GM12878 (cell line): ENCODE measurements at regions not wholly inside any gene's neighbourhood (a gene's known extent, or its start where the extent isn't known, plus 50 kb on each side); places are given as distances from the start of the nearest gene placed in this dataset.

Source experiments
- ATAC-seq: fragments of 200-7000 bp; cut with Tn5 transposase; 3 replicates; pipeline ENCODE4 v1.9.1; 2020; ENCODE audit warnings: mild to moderate bottlenecking, moderate library complexity
- BruUV-seq: library from RNA; stranded (reverse); fragments of 400-500 nt; replicated peaks from 2 replicates; lab custom pipeline; 2021; lab: Mats Ljungman, UMichigan
- CTCF ChIA-PET: fragments of 300-600 bp; sonication (Branson Sonifier 250); formaldehyde crosslinking; extraction: SDS; loops from one replicate; lab custom pipeline; 2021; ENCODE audit warnings: inconsistent platforms; lab: Yijun Ruan, JAX
- POLR2A ChIA-PET: fragments of 350-600 bp; formaldehyde crosslinking; extraction: SDS; loops from one replicate; lab custom pipeline; 2021; ENCODE audit warnings: inconsistent platforms; lab: Charles Lee
- RAD21 ChIA-PET: fragments of 300-600 bp; sonication (Branson Sonifier 250); formaldehyde crosslinking; loops from one replicate; lab custom pipeline; 2023; ENCODE audit warnings: antibody characterized with exemption; ENCODE audit not compliant: unreplicated experiment; lab: Charles Lee
- SMC1A ChIA-PET: fragments of 300-600 bp; sonication (Branson Sonifier 250); formaldehyde crosslinking; loops from one replicate; lab custom pipeline; 2023; ENCODE audit not compliant: unreplicated experiment, uncharacterized antibody; lab: Charles Lee
- DNase-seq: peaks from one replicate; pipeline ENCODE4 v3.0.0-alpha.2; 2011; ENCODE audit warnings: low read depth, low spot score
- FAIRE-seq: peaks from 3 replicates; lab custom pipeline; 2011; peaks lifted over from hg19 to GRCh38; lab: Jason Lieb, UNC
- H2AFZ ChIP-seq: 2 replicates; pipeline ENCODE4 v1.6.0; 2011; ENCODE audit warnings: low read depth, low read length, control low read depth; ENCODE audit not compliant: control insufficient read depth
- H3K27ac ChIP-seq: 2 replicates; pipeline ENCODE4 v1.5.1; 2011; ENCODE audit warnings: control low read depth; ENCODE audit not compliant: control insufficient read depth, insufficient read depth
- H3K27me3 ChIP-seq, 2 experiments: replicated peaks in 1 of 2; 2 replicates each; pipeline versions ENCODE4 v1.6.0 to v1.6.1; 2011; ENCODE audit warnings: low read length in 1 of 2; ENCODE audit not compliant: control insufficient read depth in 2 of 2, insufficient read depth in 2 of 2
- H3K36me3 ChIP-seq, 2 experiments: 2 replicates each; pipeline ENCODE4 v1.5.1; 2011; ENCODE audit warnings: low read length in 1 of 2; ENCODE audit not compliant: control insufficient read depth in 2 of 2, insufficient read depth in 2 of 2
- H3K4me1 ChIP-seq: 2 replicates; pipeline ENCODE4 v1.6.1; 2011; ENCODE audit warnings: mild to moderate bottlenecking, low read length, moderate library complexity, mixed read lengths; ENCODE audit not compliant: control insufficient read depth, insufficient read depth
- H3K4me2 ChIP-seq: 2 replicates; pipeline ENCODE4 v1.6.0; 2011; ENCODE audit warnings: control low read depth; ENCODE audit not compliant: control insufficient read depth, insufficient read depth
- H3K4me3 ChIP-seq: fragments of 200-600 bp; sonication (generic); 2 replicates; pipeline ENCODE4 v1.5.1; 2016
- H3K79me2 ChIP-seq: 2 replicates; pipeline ENCODE4 v1.6.0; 2011; ENCODE audit warnings: low read length; ENCODE audit not compliant: control insufficient read depth, insufficient read depth
- H3K9ac ChIP-seq: 2 replicates; pipeline ENCODE4 v1.8.0; 2011; ENCODE audit warnings: low read length, control low read depth, mixed read lengths; ENCODE audit not compliant: control insufficient read depth, insufficient read depth
- H3K9me3 ChIP-seq: replicated peaks from 3 replicates; pipeline ENCODE4 v1.5.1; 2011; ENCODE audit warnings: mild to moderate bottlenecking, low read length; ENCODE audit not compliant: control insufficient read depth, insufficient read depth
- H4K20me1 ChIP-seq: 2 replicates; pipeline ENCODE4 v1.6.0; 2011; ENCODE audit not compliant: control insufficient read depth, insufficient read depth
- BCLAF1 ChIP-seq: fragments of 450-650 bp; IDR thresholded peaks from 2 replicates; pipeline ENCODE4 v1.6.1; 2017; ENCODE audit warnings: antibody characterized with exemption, mild to moderate bottlenecking, moderate library complexity
- CREB1 ChIP-seq: IDR thresholded peaks from 2 replicates; pipeline ENCODE4 v1.6.1; 2012; ENCODE audit warnings: low read depth, mild to moderate bottlenecking, inconsistent platforms
- GATAD2B ChIP-seq: fragments of 450-650 bp; conservative IDR thresholded peaks from 2 replicates; pipeline ENCODE4 v1.6.1; 2017; ENCODE audit warnings: low read depth, mild to moderate bottlenecking, moderate library complexity
- MLLT1 ChIP-seq: fragments of 450-650 bp; IDR thresholded peaks from 2 replicates; pipeline ENCODE4 v1.6.1; 2016; ENCODE audit warnings: mild to moderate bottlenecking
- MXI1 ChIP-seq: fragments of 150-350 bp; IDR thresholded peaks from 2 replicates; pipeline ENCODE4 v1.6.1; 2011; ENCODE audit warnings: low read depth, mild to moderate bottlenecking, inconsistent platforms, low read length, improper control_type of control experiment
- NKRF ChIP-seq: fragments of 450-650 bp; conservative IDR thresholded peaks from 2 replicates; pipeline ENCODE4 v1.6.1; 2017; ENCODE audit warnings: mild to moderate bottlenecking, moderate library complexity
- NR2C2 ChIP-seq: IDR thresholded peaks from 2 replicates; pipeline ENCODE4 v1.6.1; 2011; ENCODE audit warnings: borderline replicate concordance, low read depth; ENCODE audit not compliant: control insufficient read depth, insufficient read length
- USF2 ChIP-seq: IDR thresholded peaks from 2 replicates; pipeline ENCODE4 v1.6.1; 2011; ENCODE audit warnings: low read depth, low read length, improper control_type of control experiment, borderline replicate concordance
- ZBTB4 ChIP-seq: fragments of 450-650 bp; formaldehyde crosslinking; IDR thresholded peaks from 2 replicates; pipeline ENCODE4 v1.4.0; 2022; ENCODE audit warnings: mild to moderate bottlenecking, moderate library complexity
- ZNF622 ChIP-seq: fragments of 450-650 bp; IDR thresholded peaks from 2 replicates; pipeline ENCODE4 v1.6.1; 2017; ENCODE audit warnings: mild to moderate bottlenecking, inconsistent platforms
- WGBS: methylation state at CpG from one replicate; pipeline ENCODE4 v1.1.6; 2016; ENCODE audit warnings: low lambda C conversion rate; ENCODE audit not compliant: insufficient replicate concordance, insufficient coverage; ENCODE audit errors: missing lambda C conversion rate; 5-methylcytosine and 5-hydroxymethylcytosine counted together
- in situ Hi-C: fragments of 300-500 bp; cut with MboI; formaldehyde crosslinking; loops from 9 replicates; pipeline ENCODE4 v1.14.3; 2018; ENCODE audit warnings: mixed read lengths
- intact Hi-C: fragments of 100-400 bp; cut with micrococcal nuclease; formaldehyde crosslinking; loops from one replicate; pipeline ENCODE4 v1.14.2; 2022; ENCODE audit not compliant: unreplicated experiment

GRCh38 chr9:108620767-108621166 is 235.0 kb downstream of the ACTL7B start (continued):
- TF ChIP-seq NKRF (no peak), BCLAF1 (no peak), CREB1 (no peak), GATAD2B (no peak), MXI1 (no peak)

- H2AFZ ChIP-seq, result no peak overlapping the region
- BruUV-seq, result no TSS peak
- ATAC-seq, result no peak
- no peak overlapping the region for H3K9ac ChIP-seq
- FAIRE-seq, result no peak
- ChIA-PET SMC1A (no interaction called here), CTCF (no interaction called here), POLR2A (no interaction called here), RAD21 (no interaction called here)
- in situ Hi-C loops, result no loop called here
- H3K4me1 ChIP-seq, result no peaks in the 10 kb centered on the region
- H3K4me2 ChIP-seq, result no peak overlapping the region
- no peak overlapping the region for H3K4me3 ChIP-seq
- DNase-seq, result no peak
- WGBS, result 37% methylated on average over 8 of the region's 8 CpGs
- H3K79me2 ChIP-seq, result no peaks in the 10 kb centered on the region
- intact Hi-C loops, result no loop called here
- no peaks in the 10 kb centered on the region for H4K20me1 ChIP-seq
- no peak overlapping the region for H3K27ac ChIP-seq
- H3K36me3 ChIP-seq, result no peaks in the 10 kb centered on the region
- H3K9me3 ChIP-seq, result no peaks in the 10 kb centered on the region
- no peaks in the 10 kb centered on the region; a peak in 1 of 4 replicates for H3K27me3 ChIP-seq
- no peak for TF ChIP-seq MLLT1
- TF ChIP-seq USF2, result no peak
- no peak for TF ChIP-seq NR2C2
- no peak for TF ChIP-seq ZNF622
- TF ChIP-seq ZBTB4, result no peak
These were observed 236.8 kb downstream of the ACTL7B start for GRCh38 chr9:108618906-108619550.
